Endothelial cell of umbilical vein (primary cell): ENCODE measurements at regions not wholly inside any gene's neighbourhood (a gene's known extent, or its start where the extent isn't known, plus 50 kb on each side); places are given as distances from the start of the nearest gene placed in this dataset.

ENCODE experiments used
- BruUV-seq: library from RNA; stranded (reverse); fragments of 400-500 nt; replicated peaks from 2 replicates; lab custom pipeline; 2021; lab: Mats Ljungman, UMichigan
- CTCF ChIA-PET: fragments of 300-600, 350-600 bp; sonication (Branson Sonifier 250); formaldehyde crosslinking; loops from one replicate; lab custom pipeline; 2021; ENCODE audit warnings: antibody characterized with exemption, inconsistent platforms; lab: Charles Lee
- POLR2A ChIA-PET: fragments of 300-600, 350-600 bp; sonication (Branson Sonifier 250); formaldehyde crosslinking; loops from one replicate; lab custom pipeline; 2021; ENCODE audit warnings: antibody characterized with exemption, inconsistent platforms; lab: Charles Lee
- DNase-seq: peaks from one replicate; pipeline ENCODE4 v3.0.0-alpha.2; 2011; ENCODE audit warnings: low read depth, low spot score
- FAIRE-seq: peaks from 2 replicates; lab custom pipeline; 2011; peaks lifted over from hg19 to GRCh38; lab: Jason Lieb, UNC
- H2AFZ ChIP-seq: 2 replicates; pipeline ENCODE4 v1.6.0; 2012; ENCODE audit warnings: low read depth, low read length, control low read depth, inconsistent platforms
- H3K27ac ChIP-seq: 2 replicates; pipeline ENCODE4 v1.5.1; 2011; ENCODE audit warnings: low read depth, mild to moderate bottlenecking, control low read depth, low read length, moderate library complexity; ENCODE audit not compliant: insufficient read depth
- H3K27me3 ChIP-seq, 2 experiments: 2 replicates each; pipeline versions ENCODE4 v1.6.0 to v1.6.1; 2011; ENCODE audit warnings: low read length in 2 of 2, mixed read lengths in 1 of 2; ENCODE audit not compliant: control insufficient read depth in 2 of 2, insufficient read depth in 2 of 2
- H3K36me3 ChIP-seq, 2 experiments: 2 replicates in 1 of 2; 3 replicates in 1 of 2; pipeline ENCODE4 v1.5.1; 2011; ENCODE audit warnings: low read length in 2 of 2, mild to moderate bottlenecking in 1 of 2, moderate library complexity in 1 of 2; ENCODE audit not compliant: control insufficient read depth in 2 of 2, insufficient read depth in 2 of 2; ENCODE audit errors: extremely low read depth in 1 of 2
- H3K4me1 ChIP-seq: 3 replicates; pipeline ENCODE4 v1.5.1; 2011; ENCODE audit warnings: mild to moderate bottlenecking, low read length; ENCODE audit not compliant: control insufficient read depth, insufficient read depth; ENCODE audit errors: extremely low read depth
- H3K4me2 ChIP-seq: 2 replicates; pipeline ENCODE4 v1.6.1; 2011; ENCODE audit warnings: low read length, control low read depth, mixed read lengths; ENCODE audit not compliant: insufficient read depth
- H3K4me3 ChIP-seq, 3 experiments: fragments of 200-600 bp in 1 of 3; sonication (generic), shearing (Covaris generic) in 1 of 3; replicated peaks in 1 of 3; 2 replicates each; pipeline ENCODE4 v1.5.1; 2011 to 2016; ENCODE audit warnings: control low read depth in 3 of 3, low read length in 3 of 3, mild to moderate bottlenecking in 2 of 3, inconsistent platforms in 1 of 3, low read depth in 1 of 3, moderate library complexity in 1 of 3; ENCODE audit not compliant: insufficient read depth in 1 of 3
- H3K79me2 ChIP-seq: 2 replicates; pipeline ENCODE4 v1.6.0; 2012; ENCODE audit warnings: low read length, inconsistent platforms; ENCODE audit not compliant: control insufficient read depth, insufficient read depth
- H3K9ac ChIP-seq: replicated peaks from 2 replicates; pipeline ENCODE3; 2011; ENCODE audit warnings: low read length, control low read depth; ENCODE audit not compliant: insufficient read depth; ENCODE audit errors: extremely low read depth
- H3K9me1 ChIP-seq: replicated peaks from 3 replicates; pipeline ENCODE4 v1.6.0; 2011; ENCODE audit warnings: mild to moderate bottlenecking, low read length; ENCODE audit not compliant: control insufficient read depth, insufficient read depth; ENCODE audit errors: extremely low read depth
- H3K9me3 ChIP-seq: replicated peaks from 2 replicates; pipeline ENCODE4 v1.5.1; 2012; ENCODE audit warnings: low read length, inconsistent platforms; ENCODE audit not compliant: control insufficient read depth, insufficient read depth
- H4K20me1 ChIP-seq: replicated peaks from 2 replicates; pipeline ENCODE3; 2011; ENCODE audit warnings: mild to moderate bottlenecking, low read length; ENCODE audit not compliant: control insufficient read depth, insufficient read depth; ENCODE audit errors: extremely low read depth
- EZH2 ChIP-seq: IDR thresholded peaks from 2 replicates; pipeline ENCODE4 v1.6.1; 2012; ENCODE audit warnings: borderline replicate concordance, low read depth, mild to moderate bottlenecking, moderate library complexity, low read length, inconsistent platforms; ENCODE audit not compliant: severe bottlenecking
- FOS ChIP-seq: IDR thresholded peaks from 2 replicates; pipeline ENCODE4 v1.6.1; 2011; ENCODE audit warnings: mild to moderate bottlenecking, low read length, moderate library complexity, borderline replicate concordance; ENCODE audit not compliant: insufficient read depth
- GATA2 ChIP-seq: IDR thresholded peaks from 2 replicates; pipeline ENCODE4 v1.7.0; 2011; ENCODE audit warnings: low read depth, mild to moderate bottlenecking, moderate library complexity, mixed read lengths, low read length; ENCODE audit not compliant: insufficient read length, insufficient read depth
- JUN ChIP-seq: IDR thresholded peaks from 2 replicates; pipeline ENCODE4 v1.6.1; 2011; ENCODE audit warnings: borderline replicate concordance, low read depth; ENCODE audit not compliant: insufficient read length, insufficient read depth
- MYC ChIP-seq: IDR thresholded peaks from one replicate; pipeline ENCODE4 v1.6.1; 2011; ENCODE audit warnings: mild to moderate bottlenecking, low read depth, low read length
- POLR2A ChIP-seq: IDR thresholded peaks from 2 replicates; pipeline ENCODE4 v1.6.1; 2012; ENCODE audit warnings: low read depth, mild to moderate bottlenecking, control low read depth, low read length
- POLR2AphosphoS5 ChIP-seq: IDR thresholded peaks from 2 replicates; pipeline ENCODE4 v1.6.1; 2012; ENCODE audit warnings: low read depth, mild to moderate bottlenecking, control low read depth, low read length, moderate library complexity; ENCODE audit not compliant: insufficient read depth
- dilution Hi-C: fragments of 300-500 bp; cut with MboI; formaldehyde crosslinking; loops from one replicate; pipeline ENCODE4 v1.15.0; 2019; ENCODE audit warnings: low sequenced_read_pairs; ENCODE audit not compliant: extremely low pct_ligation_motif_present
- intact Hi-C: fragments of 100-400 bp; cut with micrococcal nuclease; formaldehyde crosslinking; loops from one replicate; pipeline ENCODE4 v1.10.0; 2022
- TF ChIP-seq, protein P1 (sequence below), 2 donors: IDR thresholded peaks; 1 replicate in 1 of 2; 2 replicates in 1 of 2; pipeline ENCODE4 v1.5.1; 2011; ENCODE audit warnings: low read length in 2 of 2, mild to moderate bottlenecking in 2 of 2, moderate library complexity in 2 of 2, control low read depth in 1 of 2, inconsistent platforms in 1 of 2, low read depth in 1 of 2; ENCODE audit not compliant: insufficient read depth in 1 of 2; ENCODE audit errors: extremely low read depth in 1 of 2
- TF ChIP-seq, protein P2 (sequence below): IDR thresholded peaks from 2 replicates; pipeline ENCODE4 v1.6.1; 2011; ENCODE audit not compliant: insufficient read depth, insufficient read length

DNA sequence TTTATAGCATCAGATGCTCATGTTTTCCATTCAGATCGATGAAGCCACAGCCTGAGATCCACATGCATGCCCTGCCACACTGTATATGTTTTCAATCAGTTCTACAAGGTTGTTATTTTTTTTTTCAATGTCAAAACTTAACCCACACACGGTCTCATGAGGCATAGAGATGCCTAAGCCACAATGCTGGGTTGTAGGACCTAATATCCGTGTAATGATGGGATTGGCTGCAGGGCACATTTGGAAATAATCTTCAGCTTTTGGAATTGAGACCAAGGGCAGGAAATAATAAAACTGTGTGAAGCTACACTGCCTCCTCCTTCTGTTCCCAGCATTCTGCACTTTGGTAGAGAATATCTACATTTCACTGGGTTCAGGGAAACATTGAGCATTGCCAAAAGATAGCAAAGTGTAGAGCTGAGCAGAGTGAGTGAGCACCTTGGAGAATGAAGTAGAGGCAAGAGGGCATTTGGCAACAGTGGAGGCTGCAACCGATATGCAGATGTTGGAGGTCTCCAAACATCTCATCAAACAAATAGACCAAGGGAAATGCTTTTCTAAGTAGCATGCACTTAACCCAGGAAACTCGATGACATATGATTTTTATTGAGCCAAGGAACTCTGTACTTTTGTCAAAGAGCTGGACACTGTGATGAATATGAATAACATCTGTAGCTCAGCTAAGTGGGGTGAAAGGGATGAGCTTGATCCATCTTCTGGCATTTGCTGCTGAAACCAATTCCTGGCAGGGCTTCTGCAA, 176.7 kb downstream of the LYPLAL1 start:
- Histone ChIP-seq H3K4me2 (no peak overlapping the region), H3K27ac (no peak overlapping the region), H3K4me3 (no peak overlapping the region), H3K27me3 (no peaks in the 10 kb centered on the region), H2AFZ (no peak overlapping the region), H3K79me2 (no peaks in the 10 kb centered on the region), H3K4me1 (no peaks in the 10 kb centered on the region), H3K9me3 (peaks cover 10% of the 10 kb centered on the region), H3K36me3 (no peaks in the 10 kb centered on the region), H4K20me1 (no peaks in the 10 kb centered on the region), H3K9me1 (no peaks in the 10 kb centered on the region), H3K9ac (no peak overlapping the region)
- TF ChIP-seq JUN (no peak), POLR2A (no peak), EZH2 (no peak), GATA2 (no peak), POLR2AphosphoS5 (no peak), FOS (no peak), MYC (no peak)
- TF ChIP-seq, protein P1, sequence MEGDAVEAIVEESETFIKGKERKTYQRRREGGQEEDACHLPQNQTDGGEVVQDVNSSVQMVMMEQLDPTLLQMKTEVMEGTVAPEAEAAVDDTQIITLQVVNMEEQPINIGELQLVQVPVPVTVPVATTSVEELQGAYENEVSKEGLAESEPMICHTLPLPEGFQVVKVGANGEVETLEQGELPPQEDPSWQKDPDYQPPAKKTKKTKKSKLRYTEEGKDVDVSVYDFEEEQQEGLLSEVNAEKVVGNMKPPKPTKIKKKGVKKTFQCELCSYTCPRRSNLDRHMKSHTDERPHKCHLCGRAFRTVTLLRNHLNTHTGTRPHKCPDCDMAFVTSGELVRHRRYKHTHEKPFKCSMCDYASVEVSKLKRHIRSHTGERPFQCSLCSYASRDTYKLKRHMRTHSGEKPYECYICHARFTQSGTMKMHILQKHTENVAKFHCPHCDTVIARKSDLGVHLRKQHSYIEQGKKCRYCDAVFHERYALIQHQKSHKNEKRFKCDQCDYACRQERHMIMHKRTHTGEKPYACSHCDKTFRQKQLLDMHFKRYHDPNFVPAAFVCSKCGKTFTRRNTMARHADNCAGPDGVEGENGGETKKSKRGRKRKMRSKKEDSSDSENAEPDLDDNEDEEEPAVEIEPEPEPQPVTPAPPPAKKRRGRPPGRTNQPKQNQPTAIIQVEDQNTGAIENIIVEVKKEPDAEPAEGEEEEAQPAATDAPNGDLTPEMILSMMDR (IDR thresholded peaks at IDR 0.05; ENCODE audit: extremely low read depth in 1 of 2, insufficient read depth in 1 of 2, low read depth in 1 of 2, low read length in 2 of 2) = no peak
- TF ChIP-seq, protein P2, sequence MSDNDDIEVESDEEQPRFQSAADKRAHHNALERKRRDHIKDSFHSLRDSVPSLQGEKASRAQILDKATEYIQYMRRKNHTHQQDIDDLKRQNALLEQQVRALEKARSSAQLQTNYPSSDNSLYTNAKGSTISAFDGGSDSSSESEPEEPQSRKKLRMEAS = no peak
- dilution Hi-C loops (no loop called here), intact Hi-C loops (no loop called here)
- POLR2A ChIA-PET = no interaction called here
- CTCF ChIA-PET = interaction anchor here (0.9 to 1.0 kb wide), 2 partner anchors 28 to 311 kb away, joined by 3 read pairs; no protein-coding TSS in a partner anchor
- no TSS peak for BruUV-seq
- FAIRE-seq (no peak), DNase-seq (no peak)
